NB4 (cell line): ENCODE measurements at regions not wholly inside any gene's neighbourhood (a gene's known extent, or its start where the extent isn't known, plus 50 kb on each side); places are given as distances from the start of the nearest gene placed in this dataset.

Experiments
- CTCF ChIP-seq: IDR thresholded peaks from one replicate; pipeline ENCODE4 v1.5.1; 2012; ENCODE audit warnings: low read depth, low read length
- MAX ChIP-seq: IDR thresholded peaks from 2 replicates; pipeline ENCODE4 v1.6.1; 2011; ENCODE audit warnings: low read depth, low read length
- MYC ChIP-seq: IDR thresholded peaks from 2 replicates; pipeline ENCODE4 v1.6.1; 2011; ENCODE audit warnings: low read depth, low read length
- POLR2A ChIP-seq: IDR thresholded peaks from 2 replicates; pipeline ENCODE4 v1.6.1; 2011; ENCODE audit warnings: mild to moderate bottlenecking; ENCODE audit not compliant: insufficient read length; ENCODE audit errors: extremely low read depth

DNA sequence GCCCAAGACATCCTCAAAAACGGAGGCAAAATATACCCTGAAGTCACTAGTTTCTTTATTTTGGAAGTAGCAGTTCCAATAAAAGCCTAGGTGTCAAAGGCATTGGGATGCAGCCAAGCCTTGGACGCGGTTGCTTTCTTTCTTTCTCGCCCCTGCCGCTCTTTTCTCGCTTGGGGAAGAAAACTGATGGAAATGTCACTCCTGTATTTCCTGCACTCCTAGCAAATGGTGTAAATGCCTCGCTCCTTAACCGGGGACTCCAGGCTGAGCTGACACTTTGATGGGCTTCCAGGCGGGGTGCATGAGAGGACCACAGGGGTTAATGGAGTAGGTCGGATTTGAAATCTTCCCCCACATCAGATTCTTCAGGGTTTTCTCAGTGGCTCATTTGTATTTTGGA lies 114.1 kb downstream of the FOXL1 start:
- TF ChIP-seq CTCF (no peak), MAX (no peak), POLR2A (no peak), MYC (no peak)
